ENCODE measurements at regions not wholly inside any gene's neighbourhood (a gene's known extent, or its start where the extent isn't known, plus 50 kb on each side); places are given as distances from the start of the nearest gene placed in this dataset.

DNA sequence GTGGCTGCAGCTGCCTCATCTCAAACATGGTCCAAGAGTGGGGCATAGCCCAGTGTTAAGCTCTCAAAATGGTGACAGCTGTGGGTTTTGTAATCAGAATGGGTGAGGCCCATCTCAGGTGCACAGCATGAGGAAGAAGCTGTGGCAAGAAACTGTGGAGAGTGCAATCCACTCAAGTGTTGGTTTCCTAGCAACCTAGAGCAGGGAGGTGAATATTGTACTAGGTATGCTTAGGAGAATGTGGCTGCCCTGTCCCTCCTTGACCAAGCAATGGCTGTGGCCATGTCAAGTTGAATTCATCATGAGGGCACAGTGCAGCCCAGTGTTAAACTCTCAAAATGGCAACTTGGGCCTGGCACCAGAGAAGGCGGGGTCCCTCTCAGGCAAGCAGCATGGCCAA lies 160.5 kb upstream of the KCNN2 start:
- TF ChIP-seq, protein P1, sequence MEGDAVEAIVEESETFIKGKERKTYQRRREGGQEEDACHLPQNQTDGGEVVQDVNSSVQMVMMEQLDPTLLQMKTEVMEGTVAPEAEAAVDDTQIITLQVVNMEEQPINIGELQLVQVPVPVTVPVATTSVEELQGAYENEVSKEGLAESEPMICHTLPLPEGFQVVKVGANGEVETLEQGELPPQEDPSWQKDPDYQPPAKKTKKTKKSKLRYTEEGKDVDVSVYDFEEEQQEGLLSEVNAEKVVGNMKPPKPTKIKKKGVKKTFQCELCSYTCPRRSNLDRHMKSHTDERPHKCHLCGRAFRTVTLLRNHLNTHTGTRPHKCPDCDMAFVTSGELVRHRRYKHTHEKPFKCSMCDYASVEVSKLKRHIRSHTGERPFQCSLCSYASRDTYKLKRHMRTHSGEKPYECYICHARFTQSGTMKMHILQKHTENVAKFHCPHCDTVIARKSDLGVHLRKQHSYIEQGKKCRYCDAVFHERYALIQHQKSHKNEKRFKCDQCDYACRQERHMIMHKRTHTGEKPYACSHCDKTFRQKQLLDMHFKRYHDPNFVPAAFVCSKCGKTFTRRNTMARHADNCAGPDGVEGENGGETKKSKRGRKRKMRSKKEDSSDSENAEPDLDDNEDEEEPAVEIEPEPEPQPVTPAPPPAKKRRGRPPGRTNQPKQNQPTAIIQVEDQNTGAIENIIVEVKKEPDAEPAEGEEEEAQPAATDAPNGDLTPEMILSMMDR (conservative IDR thresholded peaks at IDR 0.05; ENCODE audit: low read depth, low read length), result no peak
- TF ChIP-seq, protein P2, sequence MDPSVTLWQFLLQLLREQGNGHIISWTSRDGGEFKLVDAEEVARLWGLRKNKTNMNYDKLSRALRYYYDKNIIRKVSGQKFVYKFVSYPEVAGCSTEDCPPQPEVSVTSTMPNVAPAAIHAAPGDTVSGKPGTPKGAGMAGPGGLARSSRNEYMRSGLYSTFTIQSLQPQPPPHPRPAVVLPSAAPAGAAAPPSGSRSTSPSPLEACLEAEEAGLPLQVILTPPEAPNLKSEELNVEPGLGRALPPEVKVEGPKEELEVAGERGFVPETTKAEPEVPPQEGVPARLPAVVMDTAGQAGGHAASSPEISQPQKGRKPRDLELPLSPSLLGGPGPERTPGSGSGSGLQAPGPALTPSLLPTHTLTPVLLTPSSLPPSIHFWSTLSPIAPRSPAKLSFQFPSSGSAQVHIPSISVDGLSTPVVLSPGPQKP (IDR thresholded peaks at IDR 0.05; ENCODE audit: borderline replicate concordance, low read depth, low read length), result no peak
- TF ChIP-seq POLR2A (IDR thresholded peaks at IDR 0.05; ENCODE audit: low read depth, low read length), result no peak
- TF ChIP-seq RAD21 (IDR thresholded peaks at IDR 0.05; ENCODE audit: low read length), result no peak
- no peak for TF ChIP-seq MAFK (IDR thresholded peaks at IDR 0.05; ENCODE audit: low read depth, low read length)
- TF ChIP-seq SMC3 (IDR thresholded peaks at IDR 0.05; ENCODE audit: low read depth, low read length), result no peak
- TF ChIP-seq MXI1 (IDR thresholded peaks at IDR 0.05; ENCODE audit: borderline replicate concordance, low read depth, low read length), result no peak
- no peak for TF ChIP-seq RFX5 (IDR thresholded peaks at IDR 0.05; ENCODE audit: low read depth, low read length)
- TF ChIP-seq BHLHE40 (IDR thresholded peaks at IDR 0.05; ENCODE audit: low read depth, low read length), result no peak
- no peak for TF ChIP-seq CEBPB (IDR thresholded peaks at IDR 0.05; ENCODE audit: low read depth, low read length)
- no peak for TF ChIP-seq RCOR1 (IDR thresholded peaks at IDR 0.05; ENCODE audit: insufficient replicate concordance, low read length)
- TF ChIP-seq, protein P3, sequence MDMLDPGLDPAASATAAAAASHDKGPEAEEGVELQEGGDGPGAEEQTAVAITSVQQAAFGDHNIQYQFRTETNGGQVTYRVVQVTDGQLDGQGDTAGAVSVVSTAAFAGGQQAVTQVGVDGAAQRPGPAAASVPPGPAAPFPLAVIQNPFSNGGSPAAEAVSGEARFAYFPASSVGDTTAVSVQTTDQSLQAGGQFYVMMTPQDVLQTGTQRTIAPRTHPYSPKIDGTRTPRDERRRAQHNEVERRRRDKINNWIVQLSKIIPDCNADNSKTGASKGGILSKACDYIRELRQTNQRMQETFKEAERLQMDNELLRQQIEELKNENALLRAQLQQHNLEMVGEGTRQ (IDR thresholded peaks at IDR 0.05; ENCODE audit: low read depth, low read length), result no peak
- no peak for TF ChIP-seq FOS (IDR thresholded peaks at IDR 0.05; ENCODE audit: low read depth, low read length)
